H1 (cell line): ENCODE measurements at regions not wholly inside any gene's neighbourhood (a gene's known extent, or its start where the extent isn't known, plus 50 kb on each side); places are given as distances from the start of the nearest gene placed in this dataset.

ENCODE experiments used
- CTCF ChIA-PET: fragments of 300-600 bp; sonication (Branson Sonifier 250); formaldehyde crosslinking; loops from one replicate; lab custom pipeline; 2021; ENCODE audit not compliant: partially characterized antibody; lab: Charles Lee
- POLR2A ChIA-PET: fragments of 300-600 bp; sonication (Branson Sonifier 250); formaldehyde crosslinking; loops from one replicate; lab custom pipeline; 2021; ENCODE audit warnings: inconsistent platforms; ENCODE audit not compliant: partially characterized antibody; lab: Charles Lee
- DNase-seq, 2 experiments: peaks; one replicate each; pipeline versions ENCODE4 v3.0.0 to v3.0.0-alpha.2; 2010 to 2022; ENCODE audit warnings: low spot score in 2 of 2, low read depth in 1 of 2, mixed read lengths in 1 of 2
- FAIRE-seq: peaks from 2 replicates; lab custom pipeline; 2011; peaks lifted over from hg19 to GRCh38; lab: Jason Lieb, UNC
- H2AFZ ChIP-seq: 2 replicates; pipeline ENCODE4 v1.8.1; 2012; ENCODE audit warnings: low read length, inconsistent platforms
- H2AK5ac ChIP-seq: 2 replicates; pipeline ENCODE4 v1.6.1; 2013; ENCODE audit warnings: low read depth, low read length
- H2BK120ac ChIP-seq: replicated peaks from 2 replicates; pipeline ENCODE3; 2013; ENCODE audit warnings: low read depth, low read length, inconsistent platforms
- H2BK12ac ChIP-seq: 2 replicates; pipeline ENCODE4 v1.6.1; 2013; ENCODE audit warnings: low read depth, low read length
- H2BK15ac ChIP-seq: 2 replicates; pipeline ENCODE4 v1.6.1; 2013; ENCODE audit warnings: low read length
- H2BK20ac ChIP-seq: 2 replicates; pipeline ENCODE4 v1.6.1; 2013; ENCODE audit warnings: low read length
- H2BK5ac ChIP-seq: 2 replicates; pipeline ENCODE4 v1.6.1; 2013; ENCODE audit warnings: low read depth, low read length
- H3K14ac ChIP-seq: 2 replicates; pipeline ENCODE4 v1.6.1; 2013; ENCODE audit warnings: inconsistent platforms; ENCODE audit not compliant: insufficient read length
- H3K18ac ChIP-seq: 2 replicates; pipeline ENCODE4 v1.6.1; 2013; ENCODE audit warnings: low read length; ENCODE audit errors: extremely low read depth
- H3K23ac ChIP-seq: 2 replicates; pipeline ENCODE4 v1.6.1; 2013; ENCODE audit warnings: inconsistent platforms; ENCODE audit not compliant: insufficient read length
- H3K23me2 ChIP-seq: 2 replicates; pipeline ENCODE4 v1.6.1; 2013; ENCODE audit warnings: low read depth, low read length
- H3K27ac ChIP-seq: 2 replicates; pipeline ENCODE4 v1.6.1; 2011; ENCODE audit warnings: low read depth, low read length, inconsistent platforms
- H3K27me3 ChIP-seq, 4 experiments: replicated peaks in 1 of 4; 1 replicate in 1 of 4; 2 replicates in 3 of 4; pipeline versions ENCODE4 v1.6.1 to v1.8.1; 2011 to 2013; ENCODE audit warnings: low read length in 3 of 4, mild to moderate bottlenecking in 3 of 4, inconsistent platforms in 2 of 4, mixed read lengths in 2 of 4, moderate library complexity in 1 of 4; ENCODE audit not compliant: control insufficient read depth in 3 of 4, insufficient read depth in 3 of 4; ENCODE audit errors: extremely low read depth in 1 of 4
- H3K36me3 ChIP-seq, 4 experiments: 2 replicates each; pipeline versions ENCODE4 v1.6.1 to v1.8.1; 2011 to 2013; ENCODE audit warnings: mild to moderate bottlenecking in 4 of 4, low read length in 3 of 4, moderate library complexity in 2 of 4, control low read depth in 1 of 4, inconsistent platforms in 1 of 4; ENCODE audit not compliant: insufficient read depth in 4 of 4, control insufficient read depth in 2 of 4
- H3K4ac ChIP-seq: replicated peaks from 2 replicates; pipeline ENCODE3; 2013; ENCODE audit warnings: low read length, low read depth, mixed read lengths, inconsistent platforms; ENCODE audit not compliant: insufficient read length
- H3K4me1 ChIP-seq, 4 experiments: replicated peaks in 1 of 4; 1 replicate in 1 of 4; 2 replicates in 3 of 4; pipeline versions ENCODE4 v1.6.1 to v1.8.1; 2011 to 2013; ENCODE audit warnings: low read length in 3 of 4, inconsistent platforms in 2 of 4, mixed read lengths in 1 of 4; ENCODE audit not compliant: insufficient read depth in 4 of 4, control insufficient read depth in 3 of 4
- H3K4me2 ChIP-seq, 2 experiments: 2 replicates each; pipeline versions ENCODE4 v1.6.1 to v1.8.1; 2011 to 2013; ENCODE audit warnings: low read depth in 2 of 2, low read length in 2 of 2, control low read depth in 1 of 2, inconsistent platforms in 1 of 2, mild to moderate bottlenecking in 1 of 2; ENCODE audit not compliant: insufficient read depth in 1 of 2
- H3K4me3 ChIP-seq, 4 experiments: fragments of 200-600, 300-600 bp in 1 of 4; sonication (generic), shearing (Covaris generic), sonication (Bioruptor Twin) in 1 of 4; 2 replicates each; pipeline versions ENCODE4 v1.5.1 to v1.8.1; 2011 to 2016; ENCODE audit warnings: low read length in 4 of 4, low read depth in 3 of 4, control low read depth in 2 of 4, inconsistent platforms in 2 of 4, mild to moderate bottlenecking in 2 of 4, mixed read lengths in 1 of 4, moderate library complexity in 1 of 4; ENCODE audit not compliant: insufficient read depth in 2 of 4; ENCODE audit errors: extremely low read depth in 1 of 4
- H3K56ac ChIP-seq: replicated peaks from 2 replicates; pipeline ENCODE3; 2013; ENCODE audit warnings: low read depth, mild to moderate bottlenecking, mixed read lengths, low read length, inconsistent platforms; ENCODE audit not compliant: insufficient read length
- H3K79me1 ChIP-seq: 2 replicates; pipeline ENCODE4 v1.6.1; 2013; ENCODE audit warnings: low read depth, low read length, control low read depth
- H3K79me2 ChIP-seq, 2 experiments: 2 replicates each; pipeline versions ENCODE4 v1.6.1 to v1.8.1; 2012 to 2013; ENCODE audit warnings: low read length in 2 of 2, mild to moderate bottlenecking in 2 of 2, inconsistent platforms in 1 of 2; ENCODE audit not compliant: insufficient read depth in 2 of 2, control insufficient read depth in 1 of 2
- H3K9ac ChIP-seq, 4 experiments: replicated peaks in 1 of 4; 1 replicate in 1 of 4; 2 replicates in 3 of 4; pipeline versions ENCODE4 v1.6.1 to v1.8.1; 2011 to 2013; ENCODE audit warnings: low read depth in 3 of 4, low read length in 3 of 4, control low read depth in 2 of 4, mild to moderate bottlenecking in 2 of 4, moderate library complexity in 2 of 4, inconsistent platforms in 1 of 4; ENCODE audit errors: extremely low read depth in 1 of 4
- H3K9me3 ChIP-seq, 2 experiments: 2 replicates each; pipeline versions ENCODE4 v1.6.1 to v1.8.1; 2012 to 2013; ENCODE audit warnings: mild to moderate bottlenecking in 2 of 2, moderate library complexity in 2 of 2, control low read depth in 1 of 2, inconsistent platforms in 1 of 2, low read depth in 1 of 2, low read length in 1 of 2, mixed read lengths in 1 of 2; ENCODE audit not compliant: insufficient read depth in 2 of 2
- H4K20me1 ChIP-seq, 2 experiments: replicated peaks in 1 of 2; 2 replicates each; pipeline versions ENCODE3 to v1.8.1; 2011 to 2013; ENCODE audit warnings: inconsistent platforms in 2 of 2, low read length in 2 of 2, mild to moderate bottlenecking in 1 of 2; ENCODE audit not compliant: insufficient read depth in 2 of 2, control insufficient read depth in 1 of 2
- H4K5ac ChIP-seq: 2 replicates; pipeline ENCODE4 v1.6.1; 2013; ENCODE audit warnings: low read length, low read depth, mixed read lengths, inconsistent platforms; ENCODE audit not compliant: insufficient read length
- H4K8ac ChIP-seq: 2 replicates; pipeline ENCODE4 v1.8.0; 2013; ENCODE audit warnings: mild to moderate bottlenecking, moderate library complexity, low read length, inconsistent platforms; ENCODE audit not compliant: insufficient read depth; ENCODE audit errors: extremely low read depth
- H4K91ac ChIP-seq: replicated peaks from 2 replicates; pipeline ENCODE3; 2013; ENCODE audit warnings: low read length, mixed read lengths, inconsistent platforms; ENCODE audit not compliant: insufficient read length
- ASH2L ChIP-seq: fragments of 200-600, 300-600 bp; sonication (generic); IDR thresholded peaks from one replicate; pipeline ENCODE4 v1.7.1; 2017; ENCODE audit warnings: low read length
- CBX8 ChIP-seq: fragments of 300-800, 300-1000 bp; sonication (generic); IDR thresholded peaks from 2 replicates; pipeline ENCODE4 v1.7.1; 2016; ENCODE audit warnings: low read depth, low read length, borderline replicate concordance
- CEBPB ChIP-seq: IDR thresholded peaks from 2 replicates; pipeline ENCODE4 v1.6.1; 2012; ENCODE audit warnings: low read depth, low read length
- CTBP2 ChIP-seq: IDR thresholded peaks from 2 replicates; pipeline ENCODE4 v1.7.0; 2011; ENCODE audit warnings: borderline replicate concordance, mild to moderate bottlenecking, moderate library complexity, mixed read lengths, low read length; ENCODE audit not compliant: insufficient read depth, insufficient read length
- FOSL1 ChIP-seq: IDR thresholded peaks from 2 replicates; pipeline ENCODE4 v1.6.1; 2011; ENCODE audit warnings: mild to moderate bottlenecking, low read depth, low read length, moderate library complexity; ENCODE audit not compliant: insufficient read depth
- POLR2AphosphoS5 ChIP-seq: IDR thresholded peaks from 2 replicates; pipeline ENCODE4 v1.6.1; 2011; ENCODE audit warnings: low read depth, low read length
- RFX5 ChIP-seq: IDR thresholded peaks from 2 replicates; pipeline ENCODE4 v1.6.1; 2011; ENCODE audit warnings: low read depth, low read length, improper control_type of control experiment, borderline replicate concordance
- WGBS, 2 experiments: shearing (Covaris generic) in 1 of 2; methylation state at CpG; one replicate each; pipeline versions ENCODE4 v1.1.6 to v1.1.7; 2013 to 2015; ENCODE audit warnings: low lambda C conversion rate in 2 of 2, mixed read lengths in 2 of 2, inconsistent platforms in 1 of 2, low coverage in 1 of 2, missing lambda C conversion rate in 1 of 2; ENCODE audit not compliant: insufficient replicate concordance in 2 of 2, insufficient coverage in 1 of 2, insufficient read length in 1 of 2; ENCODE audit errors: extremely low coverage in 1 of 2, missing lambda C conversion rate in 1 of 2; 5-methylcytosine and 5-hydroxymethylcytosine counted together
- TF ChIP-seq, protein P1 (sequence below): IDR thresholded peaks from 2 replicates; pipeline ENCODE4 v1.6.1; 2011; ENCODE audit warnings: low read length, improper control_type of control experiment

DNA sequence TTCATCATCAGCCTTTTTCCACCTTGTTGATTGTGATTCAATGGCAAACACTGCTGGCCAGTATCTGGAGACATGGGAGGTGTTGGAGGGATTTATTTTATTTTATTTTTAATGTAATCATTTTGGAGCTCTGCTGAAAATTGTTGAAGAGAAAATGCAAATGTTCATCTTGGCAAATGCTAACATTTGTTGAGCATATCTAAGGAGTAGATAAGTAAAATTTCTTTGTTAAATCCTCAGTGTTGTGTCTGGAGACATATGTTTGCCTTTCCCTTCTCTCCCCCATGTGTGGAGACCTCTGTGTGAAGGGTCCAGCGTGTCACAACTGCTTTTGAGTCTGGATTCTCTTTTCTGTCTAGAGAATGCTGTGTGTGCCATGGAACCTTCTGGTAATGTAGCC, 300.3 kb downstream of the FZD1 start:
- no peaks in the 10 kb centered on the region for H3K9me3 ChIP-seq
- H3K27me3 ChIP-seq, result no peaks in the 10 kb centered on the region
- H3K14ac ChIP-seq, result no peak overlapping the region
- no peak overlapping the region for H3K4me3 ChIP-seq
- H3K23ac ChIP-seq, result no peak overlapping the region
- DNase-seq (no peak), FAIRE-seq (no peak)
- no peak overlapping the region for H2BK5ac ChIP-seq
- no peaks in the 10 kb centered on the region; a peak in 2 of 7 replicates for H3K4me1 ChIP-seq
- H3K27ac ChIP-seq, result no peak overlapping the region
- H3K9ac ChIP-seq, result no peak overlapping the region
- no peak overlapping the region for H2AFZ ChIP-seq
- no peak overlapping the region for H2BK12ac ChIP-seq
- no peak overlapping the region for H4K5ac ChIP-seq
- H3K4me2 ChIP-seq, result no peak overlapping the region
- no peaks in the 10 kb centered on the region; the same call in none of the 2 replicates for H3K23me2 ChIP-seq
- no peak overlapping the region for H3K18ac ChIP-seq
- CTCF ChIA-PET, result no interaction called here
- TF ChIP-seq, protein P1, sequence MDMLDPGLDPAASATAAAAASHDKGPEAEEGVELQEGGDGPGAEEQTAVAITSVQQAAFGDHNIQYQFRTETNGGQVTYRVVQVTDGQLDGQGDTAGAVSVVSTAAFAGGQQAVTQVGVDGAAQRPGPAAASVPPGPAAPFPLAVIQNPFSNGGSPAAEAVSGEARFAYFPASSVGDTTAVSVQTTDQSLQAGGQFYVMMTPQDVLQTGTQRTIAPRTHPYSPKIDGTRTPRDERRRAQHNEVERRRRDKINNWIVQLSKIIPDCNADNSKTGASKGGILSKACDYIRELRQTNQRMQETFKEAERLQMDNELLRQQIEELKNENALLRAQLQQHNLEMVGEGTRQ, result no peak
- no peak for TF ChIP-seq FOSL1
- no peak for TF ChIP-seq POLR2AphosphoS5
- TF ChIP-seq CEBPB, result no peak
- no peak for TF ChIP-seq CBX8
- TF ChIP-seq CTBP2, result no peak
- TF ChIP-seq RFX5, result no peak
- no peak for TF ChIP-seq ASH2L
- 93% methylated on average over 1 of the region's 1 CpG; no CpG with 5 or more reads in 1 of the 2 experiments for WGBS, 2 experiments
- H3K36me3 ChIP-seq, result no peaks in the 10 kb centered on the region
- no peak overlapping the region for H3K56ac ChIP-seq
- no peaks in the 10 kb centered on the region for H3K79me1 ChIP-seq
- H2AK5ac ChIP-seq, result no peak overlapping the region
- no peak overlapping the region for H2BK15ac ChIP-seq
- no peak overlapping the region for H2BK20ac ChIP-seq
- no peak overlapping the region for H4K91ac ChIP-seq
- no peaks in the 10 kb centered on the region for H4K20me1 ChIP-seq
- H2BK120ac ChIP-seq, result no peak overlapping the region
- no peaks in the 10 kb centered on the region for H3K79me2 ChIP-seq
- no peak overlapping the region for H4K8ac ChIP-seq
- H3K4ac ChIP-seq, result no peak overlapping the region
- POLR2A ChIA-PET, result no interaction called here
